ENCODE measurements at regions not wholly inside any gene's neighbourhood (a gene's known extent, or its start where the extent isn't known, plus 50 kb on each side); places are given as distances from the start of the nearest gene placed in this dataset.

- no TSS peak for BruUV-seq (replicated peaks)
These were observed 87.1 kb upstream of the IKZF1 start for GRCh38 chr7:50217401-50217800.

More at GRCh38 chr7:50217401-50217800, 87.1 kb upstream of the IKZF1 start:
- Histone ChIP-seq H3K79me2 (ENCODE audit: control insufficient read depth, insufficient read depth, low read length) (no peaks in the 10 kb centered on the region), H3K9ac (replicated peaks; ENCODE audit: extremely low read depth, insufficient read depth, low read length) (no peak overlapping the region), H2AFZ (ENCODE audit: low read depth, low read length) (no peak overlapping the region), H4K20me1 (replicated peaks; ENCODE audit: control insufficient read depth, extremely low read depth, insufficient read depth, low read length) (no peaks in the 10 kb centered on the region), H3K27me3 (ENCODE audit: control insufficient read depth in 2 of 2, insufficient read depth in 2 of 2, low read length in 2 of 2) (no peaks in the 10 kb centered on the region), H3K27ac (ENCODE audit: insufficient read depth, low read depth, low read length) (no peak overlapping the region), H3K4me2 (ENCODE audit: insufficient read depth, low read length) (no peak overlapping the region), H3K9me3 (replicated peaks; ENCODE audit: control insufficient read depth, insufficient read depth, low read length) (no peaks in the 10 kb centered on the region), H3K36me3 (ENCODE audit: control insufficient read depth in 2 of 2, extremely low read depth in 1 of 2, insufficient read depth in 2 of 2, low read length in 2 of 2) (no peaks in the 10 kb centered on the region), H3K9me1 (replicated peaks; ENCODE audit: control insufficient read depth, extremely low read depth, insufficient read depth, low read length) (no peaks in the 10 kb centered on the region), H3K4me1 (ENCODE audit: control insufficient read depth, extremely low read depth, insufficient read depth, low read length) (no peaks in the 10 kb centered on the region), H3K4me3 (replicated peaks in 1 of 3; ENCODE audit: insufficient read depth in 1 of 3, low read depth in 1 of 3, low read length in 3 of 3) (no peak overlapping the region)
- intact Hi-C loops (cut with micrococcal nuclease) (no loop called here), dilution Hi-C loops (cut with MboI; ENCODE audit: extremely low pct_ligation_motif_present, low sequenced_read_pairs) (no loop called here)
- ChIA-PET POLR2A (no interaction called here), CTCF (no interaction called here)
- TF ChIP-seq MYC (IDR thresholded peaks at IDR 0.05; ENCODE audit: low read depth, low read length) (no peak), MAX (IDR thresholded peaks at IDR 0.05; ENCODE audit: insufficient read depth, insufficient read length) (no peak), GATA2 (IDR thresholded peaks at IDR 0.05; ENCODE audit: insufficient read depth, insufficient read length, low read depth, low read length) (no peak), POLR2AphosphoS5 (IDR thresholded peaks at IDR 0.05; ENCODE audit: insufficient read depth, low read depth, low read length) (no peak), EZH2 (IDR thresholded peaks at IDR 0.05; ENCODE audit: borderline replicate concordance, low read depth, low read length, severe bottlenecking) (no peak), CTCF (IDR thresholded peaks at IDR 0.05; ENCODE audit: extremely low read depth in 1 of 2, insufficient read depth in 1 of 2, low read depth in 1 of 2, low read length in 2 of 2) (no peak), JUN (IDR thresholded peaks at IDR 0.05; ENCODE audit: borderline replicate concordance, insufficient read depth, insufficient read length, low read depth) (no peak), FOS (IDR thresholded peaks at IDR 0.05; ENCODE audit: borderline replicate concordance, insufficient read depth, low read length) (no peak), POLR2A (IDR thresholded peaks at IDR 0.05; ENCODE audit: low read depth, low read length) (no peak)
- DNase-seq (ENCODE audit: low read depth, low spot score) (no peak), FAIRE-seq (no peak)

All from endothelial cell of umbilical vein (primary cell).